SK-N-SH (cell line): ENCODE measurements at regions not wholly inside any gene's neighbourhood (a gene's known extent, or its start where the extent isn't known, plus 50 kb on each side); places are given as distances from the start of the nearest gene placed in this dataset.

Source experiments
- CTCF ChIA-PET: fragments of 300-600, 350-600 bp; formaldehyde crosslinking; extraction: SDS; loops from one replicate; lab custom pipeline; 2021; lab: Yijun Ruan, JAX
- POLR2A ChIA-PET: fragments of 350-600 bp; sonication (Branson Sonifier 250); formaldehyde crosslinking; extraction: SDS; loops from one replicate; lab custom pipeline; 2020; ENCODE audit warnings: antibody characterized with exemption, inconsistent platforms; lab: Yijun Ruan, JAX
- DNase-seq: peaks from one replicate; pipeline ENCODE4 v3.0.0; 2012
- H2AFZ ChIP-seq: fragments of 200-600 bp; sonication (generic); 2 replicates; pipeline ENCODE4 v1.8.1; 2016; ENCODE audit warnings: antibody characterized with exemption, mild to moderate bottlenecking, low read depth
- H3F3A ChIP-seq: fragments of 200-600 bp; sonication (generic); replicated peaks from 2 replicates; pipeline ENCODE3; 2016; ENCODE audit warnings: antibody characterized with exemption, mild to moderate bottlenecking; ENCODE audit not compliant: insufficient read depth
- H3K27ac ChIP-seq, 2 experiments: fragments of 200-500 bp in 1 of 2; fragments of 200-600 bp in 1 of 2; sonication (Bioruptor generic) in 1 of 2; sonication (generic), shearing (Covaris generic) in 1 of 2; 2 replicates each; pipeline versions ENCODE4 v1.5.1 to v1.6.1; 2014 to 2016; ENCODE audit warnings: low read depth in 2 of 2, inconsistent platforms in 1 of 2, low read length in 1 of 2, mild to moderate bottlenecking in 1 of 2, mixed read lengths in 1 of 2
- H3K27me3 ChIP-seq: fragments of 200-600 bp; sonication (generic), shearing (Covaris generic); 2 replicates; pipeline ENCODE4 v1.6.1; 2016; ENCODE audit warnings: mixed run types; ENCODE audit not compliant: insufficient read depth
- H3K36me3 ChIP-seq, 2 experiments: fragments of 200-500 bp in 1 of 2; fragments of 200-600 bp in 1 of 2; sonication (Bioruptor generic) in 1 of 2; sonication (generic) in 1 of 2; replicated peaks in 1 of 2; 2 replicates each; pipeline versions ENCODE3 to v1.5.1; 2014 to 2016; ENCODE audit warnings: low read length in 1 of 2, mild to moderate bottlenecking in 1 of 2; ENCODE audit not compliant: insufficient read depth in 2 of 2, control insufficient read depth in 1 of 2
- H3K4me1 ChIP-seq, 2 experiments: fragments of 200-500 bp in 1 of 2; fragments of 200-600 bp in 1 of 2; sonication (Bioruptor generic) in 1 of 2; sonication (generic), shearing (Covaris generic) in 1 of 2; 2 replicates each; pipeline versions ENCODE4 v1.5.1 to v1.6.1; 2014 to 2016; ENCODE audit warnings: low read depth in 1 of 2, low read length in 1 of 2, mixed run types in 1 of 2; ENCODE audit not compliant: insufficient read depth in 2 of 2, control insufficient read depth in 1 of 2
- H3K4me2 ChIP-seq: fragments of 200-600 bp; sonication (generic), shearing (Covaris generic); 2 replicates; pipeline ENCODE4 v1.6.1; 2017; ENCODE audit warnings: mixed run types
- H3K4me3 ChIP-seq, 2 experiments: fragments of 200-500 bp in 1 of 2; fragments of 200-600 bp in 1 of 2; sonication (Bioruptor generic) in 1 of 2; sonication (generic), shearing (Covaris generic) in 1 of 2; 2 replicates each; pipeline versions ENCODE4 v1.5.1 to v1.8.1; 2014 to 2016; ENCODE audit warnings: low read depth in 2 of 2, inconsistent platforms in 1 of 2, low read length in 1 of 2, mild to moderate bottlenecking in 1 of 2, mixed read lengths in 1 of 2, moderate library complexity in 1 of 2
- H3K79me2 ChIP-seq: fragments of 200-600 bp; sonication (generic); 2 replicates; pipeline ENCODE4 v1.8.1; 2017; ENCODE audit warnings: mild to moderate bottlenecking; ENCODE audit not compliant: insufficient read depth
- H3K9ac ChIP-seq: fragments of 200-600 bp; sonication (generic); 2 replicates; pipeline ENCODE4 v1.6.1; 2017; ENCODE audit warnings: mixed run types
- H3K9me2 ChIP-seq: fragments of 200-600 bp; sonication (generic); 2 replicates; pipeline ENCODE4 v1.6.1; 2017; ENCODE audit warnings: mixed run types
- H3K9me3 ChIP-seq: fragments of 200-600 bp; sonication (generic); 2 replicates; pipeline ENCODE4 v1.6.1; 2017; ENCODE audit warnings: mixed run types, mild to moderate bottlenecking, moderate library complexity
- H4K20me1 ChIP-seq: fragments of 200-600 bp; sonication (generic); 2 replicates; pipeline ENCODE4 v1.6.1; 2017; ENCODE audit warnings: mild to moderate bottlenecking, mixed run types; ENCODE audit not compliant: insufficient read depth
- CHD2 ChIP-seq: fragments of 150-350 bp; IDR thresholded peaks from 2 replicates; pipeline ENCODE4 v1.6.1; 2018; ENCODE audit warnings: low read length; ENCODE audit not compliant: partially characterized antibody
- CTCF ChIP-seq: fragments of 200-600 bp; sonication (generic); IDR thresholded peaks from 2 replicates; pipeline ENCODE4 v1.6.1; 2017; ENCODE audit warnings: antibody characterized with exemption, mild to moderate bottlenecking, moderate library complexity
- GABPA ChIP-seq: IDR thresholded peaks from 2 replicates; pipeline ENCODE4 v1.4.0; 2012; ENCODE audit warnings: low read depth, mild to moderate bottlenecking
- MEF2A ChIP-seq: IDR thresholded peaks from 2 replicates; pipeline ENCODE4 v1.4.0; 2012; ENCODE audit warnings: low read depth, borderline replicate concordance
- NRF1 ChIP-seq: IDR thresholded peaks from 2 replicates; pipeline ENCODE4 v1.6.1; 2012; ENCODE audit warnings: low read depth, mild to moderate bottlenecking, low read length
- RAD21 ChIP-seq: IDR thresholded peaks from 2 replicates; pipeline ENCODE4 v1.6.1; 2012; ENCODE audit warnings: mild to moderate bottlenecking, low read length
- RCOR1 ChIP-seq: fragments of 150-350 bp; IDR thresholded peaks from 2 replicates; pipeline ENCODE4 v1.6.1; 2017; ENCODE audit warnings: antibody characterized with exemption, low read length
- RFX5 ChIP-seq: IDR thresholded peaks from 2 replicates; pipeline ENCODE4 v1.6.1; 2012; ENCODE audit warnings: mild to moderate bottlenecking, improper control_type of control experiment, low read length
- SIN3A ChIP-seq: IDR thresholded peaks from 2 replicates; pipeline ENCODE4 v1.6.1; 2012; ENCODE audit warnings: low read depth, mild to moderate bottlenecking, low read length, moderate library complexity, borderline replicate concordance
- TAF1 ChIP-seq: IDR thresholded peaks from 2 replicates; pipeline ENCODE4 v1.6.1; 2012; ENCODE audit warnings: low read depth, mild to moderate bottlenecking, low read length, moderate library complexity, borderline replicate concordance
- TEAD4 ChIP-seq: IDR thresholded peaks from 2 replicates; pipeline ENCODE4 v1.4.0; 2012; ENCODE audit warnings: mild to moderate bottlenecking, borderline replicate concordance; ENCODE audit not compliant: insufficient read depth
- YY1 ChIP-seq: IDR thresholded peaks from 2 replicates; pipeline ENCODE4 v1.4.0; 2012; ENCODE audit warnings: low read depth, mild to moderate bottlenecking
- WGBS: methylation state at CpG from one replicate; pipeline ENCODE4 v1.1.6; 2017; ENCODE audit warnings: low lambda C conversion rate; 5-methylcytosine and 5-hydroxymethylcytosine counted together
- TF ChIP-seq, protein P1 (sequence below): IDR thresholded peaks from 2 replicates; pipeline ENCODE4 v1.6.1; 2012; ENCODE audit warnings: mild to moderate bottlenecking, low read depth, low read length, moderate library complexity

GRCh38 chr10:35887685-35888084 lies 245.6 kb upstream of the FZD8 start:
- Histone ChIP-seq H3K79me2 (no peaks in the 10 kb centered on the region), H3K4me2 (no peak overlapping the region), H3F3A (no peaks in the 10 kb centered on the region), H3K27me3 (no peaks in the 10 kb centered on the region), H3K4me1 (no peaks in the 10 kb centered on the region; a peak in 1 of 4 replicates), H3K9me3 (no peaks in the 10 kb centered on the region), H2AFZ (no peak overlapping the region), H3K36me3 (no peaks in the 10 kb centered on the region)
- DNase-seq = no peak
- WGBS = 30% methylated on average over 6 of the region's 6 CpGs
- CTCF ChIA-PET = no interaction called here
- TF ChIP-seq TEAD4 (no peak), RCOR1 (no peak), SIN3A (no peak), CHD2 (no peak), CTCF (no peak), GABPA (no peak), TAF1 (no peak), MEF2A (no peak)
- TF ChIP-seq, protein P1, sequence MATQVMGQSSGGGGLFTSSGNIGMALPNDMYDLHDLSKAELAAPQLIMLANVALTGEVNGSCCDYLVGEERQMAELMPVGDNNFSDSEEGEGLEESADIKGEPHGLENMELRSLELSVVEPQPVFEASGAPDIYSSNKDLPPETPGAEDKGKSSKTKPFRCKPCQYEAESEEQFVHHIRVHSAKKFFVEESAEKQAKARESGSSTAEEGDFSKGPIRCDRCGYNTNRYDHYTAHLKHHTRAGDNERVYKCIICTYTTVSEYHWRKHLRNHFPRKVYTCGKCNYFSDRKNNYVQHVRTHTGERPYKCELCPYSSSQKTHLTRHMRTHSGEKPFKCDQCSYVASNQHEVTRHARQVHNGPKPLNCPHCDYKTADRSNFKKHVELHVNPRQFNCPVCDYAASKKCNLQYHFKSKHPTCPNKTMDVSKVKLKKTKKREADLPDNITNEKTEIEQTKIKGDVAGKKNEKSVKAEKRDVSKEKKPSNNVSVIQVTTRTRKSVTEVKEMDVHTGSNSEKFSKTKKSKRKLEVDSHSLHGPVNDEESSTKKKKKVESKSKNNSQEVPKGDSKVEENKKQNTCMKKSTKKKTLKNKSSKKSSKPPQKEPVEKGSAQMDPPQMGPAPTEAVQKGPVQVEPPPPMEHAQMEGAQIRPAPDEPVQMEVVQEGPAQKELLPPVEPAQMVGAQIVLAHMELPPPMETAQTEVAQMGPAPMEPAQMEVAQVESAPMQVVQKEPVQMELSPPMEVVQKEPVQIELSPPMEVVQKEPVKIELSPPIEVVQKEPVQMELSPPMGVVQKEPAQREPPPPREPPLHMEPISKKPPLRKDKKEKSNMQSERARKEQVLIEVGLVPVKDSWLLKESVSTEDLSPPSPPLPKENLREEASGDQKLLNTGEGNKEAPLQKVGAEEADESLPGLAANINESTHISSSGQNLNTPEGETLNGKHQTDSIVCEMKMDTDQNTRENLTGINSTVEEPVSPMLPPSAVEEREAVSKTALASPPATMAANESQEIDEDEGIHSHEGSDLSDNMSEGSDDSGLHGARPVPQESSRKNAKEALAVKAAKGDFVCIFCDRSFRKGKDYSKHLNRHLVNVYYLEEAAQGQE = no peak
- TF ChIP-seq, all 33 proteins: peak for 0
- H3K27ac ChIP-seq = no peak overlapping the region
- POLR2A ChIA-PET = no interaction called here
- no peak overlapping the region for H3K4me3 ChIP-seq
- H3K9me2 ChIP-seq = no peaks in the 10 kb centered on the region
- H4K20me1 ChIP-seq = no peaks in the 10 kb centered on the region
- H3K9ac ChIP-seq = no peak overlapping the region

GRCh38 chr10:35885076-35885475 lies 243.0 kb upstream of the FZD8 start:
- WGBS = 76% methylated on average over 5 of the region's 5 CpGs
- CTCF ChIA-PET = no interaction called here

More at GRCh38 chr10:35885076-35885475, 243.0 kb upstream of the FZD8 start:
- Histone ChIP-seq H3K36me3 (no peaks in the 10 kb centered on the region), H3K9me2 (no peaks in the 10 kb centered on the region), H3K4me1 (no peaks in the 10 kb centered on the region), H3K79me2 (no peaks in the 10 kb centered on the region), H3K9ac (no peak overlapping the region), H2AFZ (no peak overlapping the region), H4K20me1 (no peaks in the 10 kb centered on the region), H3K4me3 (no peak overlapping the region), H3K27me3 (no peaks in the 10 kb centered on the region), H3F3A (no peaks in the 10 kb centered on the region), H3K9me3 (no peaks in the 10 kb centered on the region), H3K27ac (no peak overlapping the region), H3K4me2 (no peak overlapping the region)
- no peak for TF ChIP-seq TAF1
- TF ChIP-seq RCOR1 = no peak
- TF ChIP-seq RAD21 = no peak
- TF ChIP-seq RFX5 = no peak
- no peak for TF ChIP-seq CTCF
- TF ChIP-seq YY1 = no peak
- TF ChIP-seq NRF1 = no peak
- POLR2A ChIA-PET = no interaction called here
- no peak for DNase-seq
